Lung (tissue), 11 donors: ENCODE measurements at regions not wholly inside any gene's neighbourhood (a gene's known extent, or its start where the extent isn't known, plus 50 kb on each side); places are given as distances from the start of the nearest gene placed in this dataset.
"Not testable (repeated sequence)": the region's sequence is repeated elsewhere in the genome, so short reads cannot be mapped to it uniquely, and the experiment has no call there.

Source experiments
- ATAC-seq: fragments of 200-7000 bp; cut with Tn5 transposase; one replicate; pipeline ENCODE4 v1.9.1; 2020; ENCODE audit warnings: moderate number of reproducible peaks; ENCODE audit not compliant: insufficient read depth, low FRiP score
- DNase-seq, 3 donors: peaks; one replicate each; pipeline ENCODE4 v3.0.0-alpha.2; 2013 to 2017
- H3K27ac ChIP-seq, 2 donors: one replicate each; pipeline ENCODE4 v1.5.1; 2013; ENCODE audit warnings: mild to moderate bottlenecking in 2 of 2, moderate library complexity in 2 of 2, control low read depth in 1 of 2, inconsistent platforms in 1 of 2, low read depth in 1 of 2, low read length in 1 of 2
- H3K27me3 ChIP-seq, 3 donors: one replicate each; pipeline ENCODE4 v1.5.1; 2013; ENCODE audit warnings: low read length in 2 of 3; ENCODE audit not compliant: control insufficient read depth in 3 of 3, insufficient read depth in 3 of 3
- H3K36me3 ChIP-seq, 4 donors: one replicate each; pipeline ENCODE4 v1.5.1; 2013; ENCODE audit warnings: low read length in 4 of 4, mild to moderate bottlenecking in 1 of 4, moderate library complexity in 1 of 4; ENCODE audit not compliant: control insufficient read depth in 4 of 4, insufficient read depth in 4 of 4
- H3K4me1 ChIP-seq, 5 donors: one replicate each; pipeline ENCODE4 v1.5.1; 2013; ENCODE audit warnings: low read length in 5 of 5, mild to moderate bottlenecking in 2 of 5, moderate library complexity in 1 of 5; ENCODE audit not compliant: control insufficient read depth in 5 of 5, insufficient read depth in 5 of 5
- H3K4me3 ChIP-seq: one replicate; pipeline ENCODE4 v1.5.1; 2013; ENCODE audit warnings: mild to moderate bottlenecking, control low read depth, moderate library complexity
- H3K9ac ChIP-seq, 2 donors: one replicate each; pipeline ENCODE4 v1.5.1; 2013; ENCODE audit warnings: low read length in 2 of 2, control low read depth in 1 of 2; ENCODE audit not compliant: insufficient read depth in 1 of 2
- H3K9me3 ChIP-seq, 4 donors: one replicate each; pipeline ENCODE4 v1.5.1; 2013; ENCODE audit warnings: low read length in 3 of 4, mild to moderate bottlenecking in 1 of 4, moderate library complexity in 1 of 4; ENCODE audit not compliant: control insufficient read depth in 4 of 4, insufficient read depth in 3 of 4
- CTCF ChIP-seq: IDR thresholded peaks from 2 replicates; pipeline ENCODE4 v1.5.1; 2012; ENCODE audit warnings: mild to moderate bottlenecking; ENCODE audit errors: control extremely low read depth, extremely low read depth
- WGBS, 2 donors: extraction: QIAGEN DNeasy Blood & Tissue Kit; methylation state at CpG; one replicate each; pipeline ENCODE4 v1.1.7; 2013; 5-methylcytosine and 5-hydroxymethylcytosine counted together
- donor health status: control.
- donor health status: control.
- donor health status: Bipolar disorder and iron deficiency.
- donor health status: healthy.
- donor health status: DM: yes; HTN: yes; CAD: no.

- Histone ChIP-seq H3K4me1 (no peaks in the 10 kb centered on the region), H3K9ac (no peak overlapping the region), H3K27me3 (no peaks in the 10 kb centered on the region), H3K4me3 (no peak overlapping the region), H3K9me3 (peaks cover 0 to 7% (median under 1%) of the 10 kb centered on the region in 4 donors), H3K27ac (no peak overlapping the region), H3K36me3 (no peaks in the 10 kb centered on the region)
- DNase-seq (no peak), ATAC-seq (no peak)
- 79 to 86% methylated on average over 2 of the region's 2 CpGs for WGBS, 2 donors
- no peak for TF ChIP-seq CTCF
These were observed 74.7 kb upstream of the ERCC4 start for GRCh38 chr16:13845232-13845631.

GRCh38 chr16:13848795-13849194 is 71.2 kb upstream of the ERCC4 start:
- ATAC-seq: no peak
- H3K36me3 ChIP-seq: no peaks in the 10 kb centered on the region
- peaks cover 0 to 7% (median 0%) of the 10 kb centered on the region in 4 donors for H3K9me3 ChIP-seq
- 72 to 87% methylated on average over 2 of the region's 2 CpGs for WGBS, 2 donors
- no peak overlapping the region for H3K4me3 ChIP-seq
- no peaks in the 10 kb centered on the region for H3K4me1 ChIP-seq
- no peak overlapping the region for H3K27ac ChIP-seq
- no peaks in the 10 kb centered on the region for H3K27me3 ChIP-seq
- DNase-seq: no peak
- no peak overlapping the region for H3K9ac ChIP-seq
- no peak for TF ChIP-seq CTCF

- H3K4me1 ChIP-seq, H3K27me3 ChIP-seq: not testable (repeated sequence)
- 83 to 86% methylated on average over 3 to 4 of the region's 4 CpGs for WGBS, 2 donors
These were observed 69.8 kb upstream of the ERCC4 start for GRCh38 chr16:13850173-13850572.

GRCh38 chr16:13852827-13853226 is 67.1 kb upstream of the ERCC4 start:
- Histone ChIP-seq H3K4me1 (no peaks in the 10 kb centered on the region), H3K36me3 (no peaks in the 10 kb centered on the region), H3K9me3 (peaks cover 0 to 1% (median 0%) of the 10 kb centered on the region in 4 donors), H3K9ac (no peak overlapping the region), H3K27me3 (no peaks in the 10 kb centered on the region), H3K4me3 (no peak overlapping the region), H3K27ac (no peak overlapping the region)
- no peak for ATAC-seq
- no peak for TF ChIP-seq CTCF
- no peak for DNase-seq
- WGBS, 2 donors: 92 to 96% methylated on average over 5 of the region's 5 CpGs

More at GRCh38 chr16:13850173-13850572, 69.8 kb upstream of the ERCC4 start:
- not testable (repeated sequence) for H3K9me3 ChIP-seq, ATAC-seq, H3K4me3 ChIP-seq, H3K36me3 ChIP-seq, H3K9ac ChIP-seq, DNase-seq, H3K27ac ChIP-seq
